Adrenal gland (tissue), 9 donors: ENCODE measurements at regions not wholly inside any gene's neighbourhood (a gene's known extent, or its start where the extent isn't known, plus 50 kb on each side); places are given as distances from the start of the nearest gene placed in this dataset.

Experiments used
- DNase-seq, 7 donors: peaks; one replicate each; pipeline ENCODE4 v3.0.0-alpha.2; 2019 to 2020
- H3K27ac ChIP-seq, 5 donors: fragments of 200-600 bp; sonication (generic) in 4 of 5; 1 replicate in 3 of 5; 2 replicates in 2 of 5; pipeline versions ENCODE4 v1.5.1 to v1.8.0; 2016 to 2020; ENCODE audit warnings: mild to moderate bottlenecking in 1 of 5
- H3K27me3 ChIP-seq: fragments of 200-600 bp; 2 replicates; pipeline ENCODE4 v1.8.0; 2021
- H3K36me3 ChIP-seq, 2 donors: fragments of 200-600 bp; replicated peaks in 1 of 2; 1 replicate in 1 of 2; 2 replicates in 1 of 2; pipeline versions ENCODE4 v1.5.1 to v1.8.0; 2018 to 2022
- H3K4me1 ChIP-seq, 2 donors: fragments of 200-600 bp; replicated peaks in 1 of 2; 1 replicate in 1 of 2; 2 replicates in 1 of 2; pipeline versions ENCODE4 v1.5.1 to v1.8.0; 2018 to 2021
- H3K4me3 ChIP-seq, 4 donors: fragments of 200-600 bp; sonication (generic) in 3 of 4; one replicate each; pipeline ENCODE4 v1.5.1; 2016 to 2018
- H3K9me3 ChIP-seq, 3 donors: fragments of 200-600 bp; sonication (generic) in 1 of 3; replicated peaks in 1 of 3; 1 replicate in 2 of 3; 2 replicates in 1 of 3; pipeline versions ENCODE4 v1.5.1 to v1.8.0; 2016 to 2021
- CTCF ChIP-seq, 6 experiments: fragments of 450-650 bp in 4 of 6; fragments of 200-600 bp in 2 of 6; sonication (generic) in 1 of 6; IDR thresholded peaks; 1 replicate in 5 of 6; 2 replicates in 1 of 6; pipeline versions ENCODE4 v1.5.1 to v1.8.0; 2016 to 2021; ENCODE audit warnings: antibody characterized with exemption in 6 of 6, mild to moderate bottlenecking in 2 of 6, moderate library complexity in 1 of 6
- POLR2A ChIP-seq, 2 donors: fragments of 450-650 bp; IDR thresholded peaks; one replicate each; pipeline ENCODE4 v1.6.1; 2017; ENCODE audit warnings: antibody characterized with exemption in 2 of 2, mild to moderate bottlenecking in 2 of 2, moderate library complexity in 1 of 2
- whole genome bisulfite sequencing, 4 donors: extraction: QIAGEN DNeasy Blood & Tissue Kit in 2 of 4; methylation state at CpG; one replicate each; pipeline versions ENCODE4 v1.1.5 to v1.1.7; 2013 to 2017; 5-methylcytosine and 5-hydroxymethylcytosine counted together
- intact Hi-C, 2 donors: fragments of 100-400 bp; cut with DNase I; formaldehyde crosslinking; loops; one replicate each; pipeline versions ENCODE4 v1.14.1 to v1.15.0; 2022 to 2023
- donor health status: healthy with polysubstance abuse.
- donor health status: Bipolar disorder and iron deficiency.
- donor health status: DM: yes; HTN: yes; CAD: no.
- donor health status: DM: no; HTN: no; CAD: no.
- donor health status: DM: no; HTN: no; CAD: no.

GRCh38 chr4:28313729-28314713 lies 1453.4 kb downstream of the STIM2 start:
- H3K9me3 ChIP-seq: no peaks in the 10 kb centered on the region
- WGBS, 4 donors: 36 to 63% (median 48%) methylated on average over 2 of the region's 2 CpGs
- H3K4me1 ChIP-seq: no peaks in the 10 kb centered on the region
- no peak overlapping the region for H3K4me3 ChIP-seq
- intact Hi-C loops: no loop called here
- no peak for DNase-seq
- H3K27me3 ChIP-seq: no peaks in the 10 kb centered on the region
- TF ChIP-seq CTCF (IDR thresholded peaks at IDR 0.05): no peak
- no peak for TF ChIP-seq POLR2A (IDR thresholded peaks at IDR 0.05)
- no peaks in the 10 kb centered on the region for H3K36me3 ChIP-seq
- no peak overlapping the region for H3K27ac ChIP-seq

- WGBS, 4 donors: 71 to 92% (median 75%) methylated on average over 2 of the region's 2 CpGs
- intact Hi-C loops: no loop called here
- Histone ChIP-seq H3K4me1 (no peaks in the 10 kb centered on the region), H3K4me3 (no peak overlapping the region), H3K9me3 (no peaks in the 10 kb centered on the region), H3K36me3 (no peaks in the 10 kb centered on the region), H3K27me3 (no peaks in the 10 kb centered on the region), H3K27ac (no peak overlapping the region)
- no peak for TF ChIP-seq CTCF (IDR thresholded peaks at IDR 0.05)
- TF ChIP-seq POLR2A (IDR thresholded peaks at IDR 0.05): no peak
- no peak for DNase-seq
Measured at GRCh38 chr4:28317221-28317620, 1456.6 kb downstream of the STIM2 start.

- Histone ChIP-seq H3K27ac (no peak overlapping the region), H3K9me3 (no peaks in the 10 kb centered on the region), H3K4me3 (no peak overlapping the region), H3K4me1 (no peaks in the 10 kb centered on the region), H3K36me3 (no peaks in the 10 kb centered on the region), H3K27me3 (no peaks in the 10 kb centered on the region)
- TF ChIP-seq CTCF (IDR thresholded peaks at IDR 0.05) (no peak), POLR2A (IDR thresholded peaks at IDR 0.05) (no peak)
- WGBS, 4 donors: 45 to 69% (median 52%) methylated on average over 3 of the region's 3 CpGs
- no peak for DNase-seq
- intact Hi-C loops: no loop called here
Measured at GRCh38 chr4:28334249-28334648, 1473.6 kb downstream of the STIM2 start.

DNA sequence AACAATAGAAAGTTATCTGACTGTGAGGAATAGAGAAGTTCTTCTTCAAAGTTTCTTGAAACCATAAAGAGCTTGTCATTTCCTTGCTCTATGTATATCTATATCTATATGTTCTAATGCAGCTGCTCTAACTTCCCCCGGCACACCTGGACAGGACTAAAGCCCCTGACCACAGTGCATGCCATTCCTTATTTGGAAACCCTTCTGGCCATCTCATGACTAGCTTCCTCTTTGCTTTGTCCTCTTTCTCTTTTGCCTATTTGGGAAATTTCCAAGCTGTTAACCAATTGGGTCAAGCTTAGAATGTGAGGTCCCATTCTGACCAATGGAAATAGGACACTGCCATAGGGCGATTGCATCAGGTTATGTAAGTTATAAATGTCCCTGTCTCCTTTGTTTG lies 1481.1 kb downstream of the STIM2 start:
- Histone ChIP-seq H3K36me3 (no peaks in the 10 kb centered on the region), H3K9me3 (no peaks in the 10 kb centered on the region), H3K27ac (no peak overlapping the region), H3K4me1 (no peaks in the 10 kb centered on the region), H3K4me3 (no peak overlapping the region), H3K27me3 (no peaks in the 10 kb centered on the region)
- no peak for DNase-seq
- intact Hi-C loops: no loop called here
- WGBS, 4 donors: 78 to 89% (median 82%) methylated on average over 2 of the region's 2 CpGs
- TF ChIP-seq POLR2A (IDR thresholded peaks at IDR 0.05) (no peak), CTCF (IDR thresholded peaks at IDR 0.05) (no peak)
